Activated CD8-positive, alpha-beta memory T cell treated with anti-CD3 and anti-CD28 coated beads, Interleukin-2, amount 50 U/mL, for 24 hours (primary cell): ENCODE measurements at regions not wholly inside any gene's neighbourhood (a gene's known extent, or its start where the extent isn't known, plus 50 kb on each side); places are given as distances from the start of the nearest gene placed in this dataset.
"Not testable (repeated sequence)": the region's sequence is repeated elsewhere in the genome, so short reads cannot be mapped to it uniquely, and the experiment has no call there.

Experiments
- DNase-seq: peaks from one replicate; pipeline ENCODE4 v3.0.0-alpha.2; 2020; ENCODE audit errors: extremely low read depth

DNA sequence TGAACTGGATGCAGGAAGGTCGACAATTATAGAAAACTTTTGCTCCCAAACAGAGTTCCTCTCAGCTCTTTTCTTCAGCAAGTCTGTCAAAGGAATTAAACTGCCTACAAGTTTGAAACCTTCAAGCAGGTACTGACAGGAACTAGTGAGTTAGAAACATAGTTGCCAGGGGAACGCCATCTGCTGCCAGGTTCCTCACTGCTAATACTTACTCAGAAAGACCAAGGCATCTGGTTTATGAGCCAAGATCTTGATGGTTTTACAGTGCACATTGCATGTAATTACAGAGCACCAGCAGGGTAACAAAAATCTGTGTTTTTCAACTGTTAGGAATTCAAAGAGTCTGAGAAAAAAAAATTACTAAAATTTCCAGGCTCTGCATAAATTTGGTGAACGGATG, 300.0 kb upstream of the NRG3 start:
- no peak for DNase-seq

DNA sequence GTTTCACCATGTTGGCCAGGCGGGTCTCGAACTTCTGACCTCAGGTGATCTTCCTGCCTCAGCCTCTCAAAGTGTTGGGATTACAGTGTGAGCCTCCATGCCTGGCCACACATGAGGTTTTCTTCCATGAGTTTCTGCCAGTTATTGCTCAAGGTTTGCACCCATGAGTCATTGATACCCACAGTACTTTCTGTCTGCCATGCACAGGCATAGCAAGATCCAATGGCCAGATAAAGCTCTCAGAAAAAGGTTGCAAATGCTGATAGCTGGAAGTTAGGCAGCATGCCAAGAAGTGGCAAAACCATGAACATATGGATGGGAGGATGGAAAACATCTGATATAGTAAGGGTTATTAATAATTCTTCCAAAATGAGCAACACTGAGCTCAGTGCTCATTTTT, 298.7 kb upstream of the NRG3 start:
- no peak for DNase-seq

DNA sequence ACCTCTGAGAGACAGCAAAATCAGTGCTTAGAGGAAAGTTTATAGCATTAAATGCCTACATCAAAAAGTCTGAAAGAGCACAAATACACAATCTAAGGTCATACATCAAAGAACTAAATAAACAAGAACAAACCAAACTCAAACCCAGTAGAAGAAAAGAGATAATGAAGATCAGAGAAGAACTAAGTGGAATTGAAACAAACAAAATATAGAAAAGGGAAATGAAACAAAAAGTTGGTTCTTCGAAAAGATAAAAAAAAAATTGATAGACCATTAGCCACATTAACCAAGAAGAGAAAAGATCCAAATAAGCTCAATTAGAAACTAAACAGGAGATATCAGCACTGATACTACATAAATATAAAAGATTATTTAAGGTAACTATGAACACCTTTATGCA, 280.0 kb upstream of the NRG3 start:
- DNase-seq = no peak

DNA sequence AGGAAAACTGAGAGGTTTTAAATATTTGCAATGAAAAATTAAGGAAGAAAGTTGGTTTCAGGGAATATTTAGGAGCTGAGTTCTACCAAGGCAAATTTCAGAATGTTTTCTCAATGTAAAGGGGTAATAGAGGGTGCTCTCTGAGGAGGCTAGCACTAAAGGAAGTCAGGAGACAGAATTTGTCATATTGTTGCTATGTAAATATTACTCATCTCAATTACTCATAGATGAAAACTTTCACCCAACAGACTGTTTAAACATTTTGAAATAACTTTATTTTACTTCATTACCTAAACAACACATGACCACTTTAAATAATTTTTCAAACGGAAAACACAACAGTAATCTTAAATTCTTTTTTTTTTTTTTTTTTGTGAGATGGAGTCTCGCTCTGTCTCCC, 274.8 kb upstream of the NRG3 start:
- no peak for DNase-seq

DNA sequence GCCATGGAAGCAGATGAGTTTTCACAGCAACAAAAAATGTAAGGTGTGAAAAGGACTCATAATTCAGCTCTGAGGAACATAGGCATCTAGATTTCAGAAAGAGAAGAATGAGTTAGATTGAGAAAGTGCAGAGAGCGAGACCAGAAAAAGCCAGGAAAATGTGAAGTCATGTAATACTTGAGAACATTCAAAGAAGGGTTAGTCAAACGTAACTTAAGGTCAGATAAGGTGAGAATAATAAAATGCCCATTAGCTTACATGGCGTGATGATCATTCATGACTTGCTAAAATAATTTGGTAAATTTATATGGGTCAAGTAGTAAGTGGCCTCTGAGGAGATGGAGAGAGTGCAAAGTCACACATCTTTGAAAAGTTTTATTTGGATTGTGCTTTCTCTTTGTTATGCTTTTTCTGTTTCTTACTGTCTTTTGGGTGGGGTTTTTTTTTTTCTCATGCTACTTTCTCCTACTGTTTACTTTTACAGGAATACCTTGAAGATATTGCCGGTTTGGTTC, 271.8 kb upstream of the NRG3 start:
- DNase-seq = no peak

DNA sequence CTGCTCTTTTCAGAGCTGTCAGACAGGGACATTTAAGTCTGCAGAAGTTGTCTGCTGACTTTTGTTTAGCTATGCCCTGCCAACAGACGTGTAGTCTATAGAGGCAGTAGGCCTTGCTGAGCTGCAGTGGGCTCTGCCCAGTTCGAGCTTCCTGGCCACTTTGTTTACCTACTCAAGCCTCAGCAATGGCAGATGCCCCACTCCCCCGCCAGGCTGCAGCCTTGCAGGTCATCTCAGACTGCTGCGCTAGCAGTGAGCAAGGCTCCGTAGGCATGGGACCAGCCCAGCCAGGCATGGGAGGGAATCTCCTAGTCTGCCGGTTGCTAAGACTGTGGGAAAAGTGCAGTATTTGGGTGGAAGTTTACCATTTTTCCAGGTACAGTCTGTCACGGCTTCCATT, 230.5 kb upstream of the NRG3 start:
- DNase-seq = not testable (repeated sequence)

DNA sequence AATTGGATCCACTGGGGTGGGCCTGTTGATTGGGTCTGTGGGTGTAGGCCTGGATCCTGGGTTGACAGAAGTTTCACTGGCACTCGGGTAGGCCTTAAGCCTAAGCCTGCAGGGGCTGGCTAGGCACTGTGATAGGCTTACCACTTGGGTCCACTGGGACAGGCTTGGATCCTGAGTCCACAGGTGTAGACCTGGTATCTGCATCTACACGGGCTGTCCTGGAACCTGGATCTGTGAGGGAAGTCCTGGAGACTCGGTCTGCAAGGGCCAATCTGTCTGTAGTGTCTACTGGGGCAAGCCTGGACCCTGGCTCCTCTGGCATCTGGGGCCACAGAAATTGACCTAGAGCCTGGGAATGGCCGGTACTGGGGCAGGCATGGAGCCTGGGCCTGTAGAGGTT, 219.0 kb upstream of the NRG3 start:
- DNase-seq = no peak

DNA sequence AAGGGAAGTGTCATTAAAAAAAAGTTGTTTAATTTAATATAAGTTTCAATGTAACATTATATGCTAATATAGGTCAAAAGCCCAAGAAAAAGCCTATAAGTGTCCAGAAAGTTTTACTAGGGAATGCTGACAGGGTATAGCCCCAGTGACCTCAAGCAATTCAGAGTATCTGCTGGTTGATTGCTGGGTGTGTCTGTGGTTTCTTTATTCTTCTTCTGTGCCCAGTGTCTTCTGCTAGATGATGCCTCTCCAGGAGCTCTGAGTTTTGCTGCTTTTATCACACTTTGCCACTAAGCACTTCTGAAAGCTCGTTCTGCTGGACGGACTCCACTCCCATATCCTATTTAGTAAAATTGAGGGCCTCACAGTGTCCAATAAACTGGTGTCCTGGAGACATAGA, 212.2 kb upstream of the NRG3 start:
- no peak for DNase-seq

DNA sequence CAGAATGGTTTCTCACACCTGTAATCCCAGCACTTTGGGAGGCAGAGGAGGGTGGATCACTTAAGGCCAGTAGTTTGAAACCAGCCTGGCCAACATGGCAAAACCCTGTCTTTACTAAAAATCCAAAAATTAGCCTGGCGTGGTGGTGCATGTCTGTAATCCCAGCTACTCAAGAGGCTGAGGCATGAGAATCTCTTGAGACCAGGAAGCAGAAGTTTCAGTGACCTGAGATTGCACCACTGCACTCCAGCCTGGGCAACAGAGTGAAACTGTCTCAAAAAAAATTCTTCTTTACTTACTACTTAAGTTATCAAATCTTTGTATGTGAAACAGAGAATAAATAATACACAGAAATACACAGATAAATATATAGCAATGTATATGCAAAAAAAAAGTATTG, 210.2 kb upstream of the NRG3 start:
- DNase-seq = not testable (repeated sequence)

DNA sequence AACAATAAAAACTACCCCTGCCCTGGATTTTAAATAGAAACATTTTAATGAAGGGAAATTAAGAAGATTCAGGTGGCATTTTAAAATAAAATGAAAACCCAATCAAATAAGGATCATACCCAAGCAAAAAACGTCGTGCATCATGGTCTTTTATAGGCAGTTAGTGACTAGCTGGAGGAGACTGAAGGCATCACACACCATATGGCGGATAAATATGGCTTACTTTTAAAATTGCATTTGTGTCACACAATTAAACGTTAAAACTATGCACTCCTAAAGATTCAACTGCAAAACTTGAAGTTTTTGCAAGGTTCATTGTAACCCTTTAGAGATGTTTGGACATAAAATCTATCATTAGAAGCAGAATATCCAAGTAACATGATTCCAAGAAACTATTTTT, 200.1 kb upstream of the NRG3 start:
- no peak for DNase-seq

DNA sequence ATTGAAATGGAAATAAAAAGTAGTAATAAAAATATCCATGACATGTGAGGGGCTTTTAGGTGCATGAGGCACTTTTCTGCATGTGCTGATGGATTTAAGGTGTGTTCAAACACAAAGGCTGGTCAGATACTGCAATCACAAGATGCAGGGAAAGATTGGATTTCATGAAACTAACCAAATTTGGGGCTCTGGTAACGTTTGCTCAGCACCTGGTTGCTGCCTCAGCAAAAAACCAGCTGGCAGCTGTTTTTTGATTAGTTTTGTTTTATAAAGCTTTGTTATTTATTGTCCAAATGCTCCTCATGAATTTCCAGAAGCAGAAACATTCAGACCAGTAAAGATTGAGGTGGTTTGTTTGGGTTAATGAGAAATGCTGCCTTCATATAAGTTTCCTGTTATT, 195.7 kb upstream of the NRG3 start:
- no peak for DNase-seq

DNA sequence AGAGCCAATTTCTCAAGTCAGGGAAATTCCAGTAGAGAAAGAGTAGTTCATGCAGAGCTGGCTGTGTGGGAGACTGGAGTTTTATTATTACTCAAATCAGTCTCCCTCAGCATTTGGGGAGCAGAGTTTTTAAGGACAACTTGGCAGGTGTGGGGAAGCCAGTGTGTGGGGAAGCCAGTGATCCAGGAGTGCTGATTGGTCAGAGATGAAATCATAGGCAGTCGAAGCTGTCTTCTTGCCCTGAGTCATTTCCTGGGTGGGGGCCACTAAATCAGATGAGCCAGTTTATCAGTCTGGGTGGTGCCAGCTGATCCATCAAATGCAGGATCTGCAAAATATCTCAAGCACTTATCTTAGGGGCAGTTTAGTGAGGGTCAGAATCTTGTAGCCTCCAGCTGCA, 194.6 kb upstream of the NRG3 start:
- no peak for DNase-seq

DNA sequence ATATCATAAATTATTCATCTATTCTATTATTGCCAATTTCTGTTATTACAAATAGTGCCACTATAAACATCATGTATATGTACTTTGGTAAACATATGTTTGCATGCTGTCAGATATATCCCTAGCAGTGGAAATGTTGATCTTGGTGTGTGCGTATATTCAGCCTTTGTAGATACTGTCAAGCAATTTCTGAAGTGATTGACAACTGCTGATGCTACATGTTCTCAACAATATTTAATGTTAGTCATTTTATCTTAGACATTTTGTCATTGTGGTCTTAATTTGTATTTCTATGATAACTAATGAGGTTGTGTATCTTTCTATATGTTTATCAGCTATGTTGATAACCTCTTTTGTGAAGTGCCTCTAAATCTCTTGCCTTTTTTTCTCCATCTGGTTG, 186.5 kb upstream of the NRG3 start:
- no peak for DNase-seq

DNA sequence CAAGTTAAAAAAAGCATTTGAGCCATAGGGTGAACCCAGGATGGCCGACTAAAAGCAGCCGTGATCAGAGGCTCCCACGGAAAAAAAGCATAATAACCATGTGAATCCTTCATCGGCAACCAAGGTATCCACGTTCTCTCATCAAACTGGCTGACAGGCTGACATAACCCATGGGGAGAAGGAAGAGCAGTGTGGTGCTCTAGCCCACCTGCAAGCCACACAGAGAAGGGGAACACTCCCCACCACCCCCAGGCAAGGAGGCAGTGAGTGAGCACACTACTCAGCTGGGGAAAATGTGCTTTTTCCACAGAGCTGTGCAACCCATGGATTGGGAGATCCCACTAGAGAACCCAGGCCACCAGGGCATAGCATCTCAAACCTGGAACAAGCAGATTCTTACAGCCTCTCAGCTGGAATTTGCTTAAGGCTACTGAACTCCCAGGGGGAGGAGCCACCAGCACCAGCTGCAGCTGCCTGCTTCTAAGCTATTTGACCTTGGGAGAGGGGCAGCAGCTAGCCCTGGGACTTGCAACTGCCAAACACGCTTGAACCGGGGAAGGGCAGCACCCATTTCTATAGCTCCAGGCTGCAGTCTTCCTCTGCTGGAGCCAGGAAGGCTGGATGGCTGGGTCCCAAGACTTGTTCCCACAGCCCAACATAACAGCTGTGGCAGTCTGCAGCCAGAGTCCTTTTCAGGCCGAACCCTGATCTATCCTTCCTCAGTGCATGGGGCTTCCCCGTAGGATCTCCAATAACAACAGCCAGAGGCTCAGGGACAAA, 178.2 kb upstream of the NRG3 start:
- no peak for DNase-seq

DNA sequence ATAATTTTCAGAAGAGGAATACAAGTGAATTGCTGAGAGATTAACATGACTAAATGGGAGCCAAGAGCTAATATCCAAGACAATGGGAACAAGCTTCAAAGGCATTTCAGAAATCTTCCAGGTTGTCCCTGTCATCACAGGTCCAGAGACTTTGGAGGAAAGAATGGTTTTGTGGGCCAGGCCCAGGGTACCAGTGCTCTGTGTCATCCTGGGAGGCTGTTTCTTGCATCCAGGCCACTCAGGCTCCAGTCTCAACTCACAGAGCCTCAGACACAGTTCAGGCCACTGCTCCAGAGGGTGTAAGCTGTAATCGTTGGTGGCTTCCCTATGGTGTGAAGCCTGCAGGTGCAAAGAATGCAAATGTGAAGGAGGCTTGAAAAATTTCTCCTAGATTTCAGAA, 170.4 kb upstream of the NRG3 start:
- no peak for DNase-seq

DNA sequence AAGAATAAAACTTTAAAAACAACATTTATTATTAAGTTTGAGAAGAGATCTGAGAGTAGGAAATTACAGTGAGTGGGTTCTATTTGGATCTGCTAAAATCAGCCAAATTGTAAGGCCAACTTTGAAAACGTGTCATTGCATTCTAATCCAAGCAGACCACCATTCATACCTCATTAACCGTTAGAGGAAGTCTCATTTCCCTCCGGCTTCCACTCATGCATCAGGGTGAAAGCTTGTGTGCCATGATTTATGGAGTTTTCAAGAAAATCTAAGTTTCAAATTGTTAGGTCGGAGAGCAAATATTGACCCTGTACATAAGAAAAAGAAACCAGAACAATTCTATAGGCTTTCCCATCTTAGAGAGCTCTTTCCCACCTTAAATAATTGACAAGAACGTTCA, 166.6 kb upstream of the NRG3 start:
- DNase-seq = no peak

DNA sequence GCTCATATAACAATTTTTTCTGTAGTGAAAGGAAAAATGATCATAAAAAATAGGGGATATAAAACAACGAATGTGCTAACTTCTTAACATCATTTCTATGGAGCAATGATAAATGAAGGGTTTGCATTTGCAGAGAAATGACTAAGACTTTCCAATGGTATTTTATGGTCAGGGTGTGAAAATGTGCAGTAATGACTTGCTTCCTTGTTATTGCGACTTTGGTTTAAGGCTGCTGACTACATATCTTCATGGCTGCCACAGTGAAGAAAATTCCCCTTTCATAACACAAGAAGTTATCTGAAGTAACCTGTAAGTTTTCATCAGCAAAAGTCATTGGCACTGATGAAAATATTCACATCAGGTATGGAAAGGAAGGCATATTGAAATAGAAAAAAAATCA, 166.1 kb upstream of the NRG3 start:
- DNase-seq = no peak

DNA sequence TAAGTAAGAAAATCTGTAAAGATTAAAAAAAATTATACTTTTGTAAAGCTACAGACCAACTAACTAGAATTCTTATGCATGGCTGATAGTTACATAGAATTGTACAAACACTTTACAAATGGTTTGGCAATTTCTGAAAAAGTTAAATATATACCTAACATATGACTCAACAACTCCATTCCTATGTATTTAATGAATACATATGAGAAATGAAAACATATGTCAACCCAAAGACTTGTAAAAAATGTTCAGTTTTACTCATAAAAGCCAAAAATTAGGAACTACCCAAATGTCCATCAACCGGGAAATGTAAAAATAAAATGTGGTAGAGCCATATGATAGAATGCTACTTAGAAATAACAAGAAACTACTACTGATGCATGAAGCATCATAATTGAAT, 152.6 kb upstream of the NRG3 start:
- no peak for DNase-seq

DNA sequence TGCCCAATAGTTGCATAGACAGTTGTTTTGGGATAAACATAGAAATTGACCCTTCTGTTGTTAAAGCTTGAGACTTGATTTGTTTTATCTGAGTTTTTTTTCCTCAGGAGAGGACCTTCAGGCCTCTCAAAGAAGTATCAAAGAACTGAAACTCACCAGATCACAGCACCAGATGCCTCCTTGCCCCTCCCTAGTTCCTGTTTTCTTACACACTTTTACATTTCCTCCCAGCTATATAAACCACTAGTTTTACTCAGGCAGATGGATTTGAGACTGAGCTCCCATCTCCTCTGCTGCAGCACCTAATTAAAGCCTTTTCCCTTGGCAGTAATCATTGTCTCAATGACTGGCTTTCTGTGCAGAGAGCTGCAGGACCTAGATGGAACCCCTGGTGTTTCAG, 150.6 kb upstream of the NRG3 start:
- no peak for DNase-seq

DNA sequence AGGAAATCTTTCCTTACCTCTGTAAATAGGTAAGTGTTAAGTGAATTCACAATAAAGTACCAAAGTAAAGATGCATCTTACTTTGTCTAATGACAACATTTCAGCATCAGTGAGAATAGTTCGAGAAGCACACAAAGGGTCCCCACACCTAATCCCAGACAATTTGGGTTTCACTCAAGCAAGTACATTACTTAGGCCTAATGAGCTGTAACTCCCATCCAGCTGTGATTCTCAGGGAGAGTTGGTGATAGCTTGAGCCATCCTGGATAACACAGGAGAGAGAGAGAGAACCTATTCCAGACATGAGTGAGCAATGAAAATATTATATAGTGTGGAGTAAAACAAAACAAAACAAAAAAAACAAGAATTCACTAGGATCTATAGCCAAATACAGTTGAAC, 149.1 kb upstream of the NRG3 start:
- DNase-seq = no peak

DNA sequence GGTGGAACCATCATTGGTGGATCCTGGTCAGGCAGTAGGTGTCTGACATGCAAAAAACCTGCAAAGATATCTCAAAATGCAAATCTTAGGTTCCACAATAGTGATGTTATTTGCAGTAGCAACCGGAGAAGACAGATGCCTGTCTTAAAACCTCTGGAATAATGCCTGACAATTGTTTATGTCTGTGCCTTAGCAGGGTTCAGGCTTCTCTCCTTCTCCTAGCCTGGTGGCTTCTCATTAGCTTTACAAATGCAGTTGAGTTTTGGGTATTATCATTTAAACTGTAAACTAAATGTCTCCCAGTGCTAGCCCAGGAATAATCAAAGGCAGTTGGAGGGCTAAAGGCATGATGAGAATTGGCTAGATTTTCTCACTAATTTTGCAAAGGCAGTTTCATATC, 146.3 kb upstream of the NRG3 start:
- no peak for DNase-seq

DNA sequence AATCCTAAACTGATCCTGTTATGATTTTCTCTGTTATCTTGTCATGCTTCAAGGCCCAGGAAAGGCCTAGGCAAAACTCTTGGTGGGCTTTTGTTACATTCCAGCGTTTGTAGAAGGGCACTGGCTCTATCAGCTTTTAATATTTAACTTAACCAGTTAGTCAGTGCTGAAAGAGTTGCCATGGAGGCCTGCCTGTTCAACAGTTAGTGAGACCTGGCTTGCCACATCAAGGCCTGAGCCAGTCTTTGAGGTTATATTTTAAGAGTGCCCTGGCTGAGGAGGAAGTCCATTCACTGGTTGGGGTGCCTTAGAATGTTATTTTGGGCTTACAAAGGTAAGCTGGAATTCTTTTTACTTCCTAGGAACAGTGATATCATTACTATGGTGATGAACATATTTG, 144.1 kb upstream of the NRG3 start:
- no peak for DNase-seq

DNA sequence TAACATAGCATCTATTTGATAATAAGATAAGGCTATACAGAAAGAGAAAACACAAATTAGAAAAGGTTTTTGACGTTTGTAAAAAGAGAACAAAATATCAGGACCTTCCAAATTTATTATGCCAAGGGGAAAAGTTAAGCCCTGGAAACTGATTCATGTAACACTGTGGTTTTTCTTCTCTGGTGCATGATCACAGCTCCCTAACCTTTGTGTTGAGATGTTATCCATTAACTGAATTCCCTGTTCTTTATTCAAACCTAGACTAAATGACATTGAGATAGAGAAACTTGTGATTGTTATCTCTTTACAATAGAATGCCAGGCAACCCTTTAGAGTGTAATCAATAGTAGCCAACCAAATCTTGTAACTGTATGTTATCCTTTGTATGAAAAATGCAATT, 141.5 kb upstream of the NRG3 start:
- DNase-seq = no peak

DNA sequence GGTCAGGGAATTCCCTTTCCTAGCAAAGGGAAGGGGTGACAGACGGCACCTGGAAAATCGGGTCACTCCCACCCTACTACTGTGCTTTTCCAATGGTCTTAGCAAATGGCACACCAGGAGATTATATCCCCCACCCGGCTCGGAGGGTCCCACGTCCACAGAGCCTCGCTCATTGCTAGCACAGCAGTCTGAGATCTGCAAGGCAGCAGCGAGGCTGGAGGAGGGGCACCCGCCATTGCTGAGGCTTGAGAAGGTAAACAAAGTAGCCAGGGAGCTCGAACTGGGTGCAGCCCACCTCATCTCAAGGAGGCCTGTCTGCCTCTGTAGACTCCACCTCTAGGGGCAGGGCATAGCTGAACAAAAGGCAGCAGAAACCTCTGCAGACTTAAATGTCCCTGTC, 139.8 kb upstream of the NRG3 start:
- not testable (repeated sequence) for DNase-seq
